Superior temporal gyrus (tissue), 1 donor: ENCODE measurements at regions not wholly inside any gene's neighbourhood (a gene's known extent, or its start where the extent isn't known, plus 50 kb on each side); places are given as distances from the start of the nearest gene placed in this dataset.
"Not testable (repeated sequence)": the region's sequence is repeated elsewhere in the genome, so short reads cannot be mapped to it uniquely, and the experiment has no call there.

ENCODE experiments used
- DNase-seq: peaks from one replicate; pipeline ENCODE4 v3.0.0-alpha.2; 2016; ENCODE audit errors: extremely low spot score

DNA sequence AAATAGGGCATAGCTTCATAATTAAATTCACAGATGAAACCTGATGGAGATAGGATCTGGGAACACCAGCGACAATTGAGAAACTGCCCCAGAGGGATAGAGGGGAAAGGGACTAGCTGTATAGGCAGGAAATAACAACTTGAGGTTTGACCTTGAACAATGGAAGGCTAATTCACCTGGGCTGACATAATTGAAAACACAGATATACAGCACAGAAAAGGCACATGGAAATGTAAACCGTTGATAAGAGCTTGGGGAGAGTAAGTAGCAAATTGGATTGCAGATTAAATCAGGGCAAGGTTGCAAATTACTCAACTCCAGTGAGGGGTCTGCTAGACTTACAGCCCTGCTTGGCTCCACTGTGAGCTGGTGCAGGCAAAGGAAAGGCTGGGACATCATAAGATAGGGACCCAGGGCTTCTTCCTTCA lies 246.7 kb downstream of the DLEU7 start:
- no peak for DNase-seq

GRCh38 chr13:50598338-50598737 lies 245.2 kb downstream of the DLEU7 start:
- no peak for DNase-seq

GRCh38 chr13:50599046-50599445 lies 244.4 kb downstream of the DLEU7 start:
- DNase-seq = no peak

GRCh38 chr13:50599927-50600326 lies 243.6 kb downstream of the DLEU7 start:
- no peak for DNase-seq

DNA sequence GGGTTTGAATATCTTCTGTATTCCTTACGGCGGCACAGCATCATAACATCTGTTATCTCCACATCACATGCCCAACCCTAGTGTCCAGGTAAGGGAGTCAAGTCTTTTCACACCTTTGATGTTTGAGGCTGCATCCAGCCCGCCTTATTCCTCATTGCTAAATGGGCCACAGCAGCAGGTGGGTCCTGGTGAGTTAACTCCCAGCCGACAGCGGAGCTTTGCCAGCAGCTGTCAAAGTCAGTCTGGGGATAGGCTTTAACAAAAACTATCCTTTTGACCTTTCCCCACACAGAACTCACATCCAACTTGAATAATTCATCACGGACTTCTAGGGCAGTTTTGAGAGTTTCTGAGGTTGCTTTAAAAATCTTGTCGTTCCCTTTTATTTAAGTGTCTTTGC lies 235.1 kb downstream of the DLEU7 start:
- DNase-seq = no peak

DNA sequence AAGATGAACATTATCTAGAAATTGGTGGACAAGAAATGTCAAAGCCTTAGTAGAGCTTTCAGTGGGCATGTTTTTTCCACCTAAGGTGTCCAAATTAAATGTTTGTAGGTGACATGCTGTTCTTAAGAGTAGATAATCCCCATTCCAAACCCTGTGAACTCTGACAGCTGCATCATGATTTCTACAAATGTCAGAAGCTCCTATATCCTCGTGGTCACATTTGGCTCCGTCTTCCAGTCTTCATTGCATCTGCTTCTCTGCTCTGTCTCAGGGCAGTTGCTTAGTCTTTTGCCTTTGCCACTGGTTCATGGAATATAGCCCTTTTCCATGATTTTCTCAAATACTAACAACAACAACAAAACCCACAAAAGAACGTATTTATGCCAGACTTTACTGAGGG lies 234.5 kb downstream of the DLEU7 start:
- no peak for DNase-seq

DNA sequence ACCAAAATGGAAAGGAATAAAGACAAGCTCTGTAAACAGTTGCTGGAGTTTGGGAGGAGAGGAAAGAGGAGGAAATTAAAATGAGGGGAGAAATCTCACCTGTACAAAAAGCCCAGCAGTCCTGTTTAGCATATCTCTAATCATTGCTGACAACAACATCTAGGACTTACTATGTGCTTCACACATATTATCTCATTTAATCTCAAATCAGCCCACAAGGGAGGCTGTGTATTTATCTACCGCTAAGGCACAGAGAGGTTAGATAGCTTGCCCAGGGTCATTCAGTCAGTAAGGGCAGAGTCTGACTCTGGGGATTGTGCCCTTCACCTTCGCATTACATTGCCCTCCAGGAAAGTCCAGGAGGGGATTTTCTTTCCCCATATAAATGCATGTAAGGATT lies 233.3 kb downstream of the DLEU7 start:
- DNase-seq = no peak

- no peak for DNase-seq
Observed at GRCh38 chr13:50611117-50611781, 232.2 kb downstream of the DLEU7 start.

DNA sequence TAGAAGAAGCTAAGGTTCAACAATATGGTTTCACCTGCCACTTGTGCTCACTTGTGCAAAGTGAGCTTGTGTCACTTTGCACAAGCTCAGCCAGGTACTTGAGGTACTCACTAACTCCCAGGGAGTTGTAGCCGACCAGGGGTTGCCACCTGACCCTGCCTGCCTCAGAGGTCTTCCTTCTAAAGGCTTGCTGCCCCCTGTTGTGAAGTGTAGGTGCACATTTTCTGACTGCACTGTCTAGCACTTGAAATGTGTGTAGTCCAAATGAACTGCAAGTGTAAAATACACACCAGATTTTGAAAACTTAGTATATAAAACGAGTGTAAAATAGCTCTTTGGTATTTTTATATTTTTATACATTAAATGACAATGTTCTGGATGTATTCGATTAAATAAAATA lies 230.8 kb downstream of the DLEU7 start:
- no peak for DNase-seq

DNA sequence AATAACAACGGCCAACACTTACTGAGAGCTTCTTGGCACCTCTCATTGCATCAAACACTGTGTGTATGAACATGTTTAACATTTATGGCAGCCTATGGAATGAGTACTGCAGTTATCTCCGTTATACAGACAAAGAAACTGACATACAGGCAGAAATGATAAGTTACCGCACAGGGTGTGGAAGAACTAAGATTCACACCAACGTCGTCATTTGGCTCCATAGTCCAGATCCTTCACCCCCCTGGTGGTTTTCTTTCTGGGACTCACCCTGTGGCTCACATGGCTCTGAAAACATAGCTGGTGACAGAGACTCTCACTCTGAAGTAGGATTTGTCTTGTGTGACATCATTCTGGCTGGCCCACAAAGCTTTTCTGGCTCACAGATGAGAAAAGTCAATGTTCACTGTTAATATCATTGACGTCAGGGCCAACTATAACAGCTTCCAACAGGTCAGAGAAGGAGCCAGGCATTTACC lies 230.1 kb downstream of the DLEU7 start:
- no peak for DNase-seq

DNA sequence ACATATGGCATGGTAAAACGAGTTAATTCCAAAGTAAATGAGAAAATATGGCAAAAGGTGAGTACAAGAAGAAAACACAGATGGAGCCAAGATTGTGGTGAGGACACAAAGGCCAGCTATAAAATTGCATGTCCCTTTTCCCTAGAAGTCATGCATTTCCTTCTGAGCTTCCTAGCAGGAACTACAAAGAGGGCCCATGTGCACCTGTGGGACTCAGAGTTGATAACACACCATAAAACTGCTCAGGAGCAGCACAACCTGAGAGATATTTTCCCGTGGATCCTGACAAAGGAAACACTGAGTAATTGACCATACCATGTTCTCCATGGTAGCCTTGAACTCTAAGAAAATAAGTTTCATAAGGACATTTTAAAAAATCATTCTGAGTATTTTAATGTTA lies 228.3 kb downstream of the DLEU7 start:
- DNase-seq = no peak

DNA sequence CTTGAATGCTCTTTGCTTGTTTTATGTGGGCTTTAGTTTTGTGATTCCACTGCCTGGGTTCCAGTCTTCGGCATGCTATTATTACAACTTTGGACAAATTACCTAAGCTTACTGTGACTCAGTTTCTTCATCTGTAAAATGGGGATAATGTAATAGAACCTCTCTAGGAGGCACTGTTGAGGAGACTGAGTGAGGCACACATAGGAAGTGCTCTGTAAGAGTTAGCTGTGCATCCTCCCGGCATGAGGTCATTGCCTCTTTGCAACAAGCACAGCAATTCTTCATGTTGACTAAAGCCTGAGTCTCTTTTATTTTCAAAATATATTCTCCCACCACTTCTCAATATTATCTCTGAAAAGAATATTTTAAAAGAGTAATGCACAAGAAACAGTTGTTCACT lies 227.4 kb downstream of the DLEU7 start:
- DNase-seq = no peak

DNA sequence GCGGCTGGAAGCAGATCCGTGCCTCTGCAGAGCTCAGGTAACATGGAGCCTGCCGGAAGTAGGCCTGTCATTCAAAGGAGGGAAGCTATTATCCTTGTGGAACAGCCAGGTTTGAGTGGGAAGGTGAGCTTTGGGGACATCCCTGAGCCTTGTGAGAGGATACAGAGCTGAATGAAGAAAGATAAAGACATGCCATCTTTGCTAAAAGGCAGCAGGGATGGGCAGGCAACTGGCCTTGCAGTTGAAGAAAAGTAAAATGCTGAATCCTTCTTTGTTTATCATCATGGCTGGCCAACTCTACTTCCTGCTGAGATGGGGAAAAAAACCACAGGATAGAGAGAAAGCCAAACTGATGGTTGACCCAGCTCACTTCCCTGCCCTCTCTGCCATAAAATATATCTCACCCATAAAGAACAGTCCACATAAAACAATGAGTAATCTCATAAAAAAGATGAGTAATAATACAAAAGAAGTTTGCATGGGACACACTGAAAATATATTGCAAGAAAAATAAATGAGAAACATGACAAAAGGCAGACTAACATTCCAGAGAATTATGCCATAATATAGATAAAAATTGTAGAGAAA lies 226.3 kb downstream of the DLEU7 start:
- DNase-seq = no peak

DNA sequence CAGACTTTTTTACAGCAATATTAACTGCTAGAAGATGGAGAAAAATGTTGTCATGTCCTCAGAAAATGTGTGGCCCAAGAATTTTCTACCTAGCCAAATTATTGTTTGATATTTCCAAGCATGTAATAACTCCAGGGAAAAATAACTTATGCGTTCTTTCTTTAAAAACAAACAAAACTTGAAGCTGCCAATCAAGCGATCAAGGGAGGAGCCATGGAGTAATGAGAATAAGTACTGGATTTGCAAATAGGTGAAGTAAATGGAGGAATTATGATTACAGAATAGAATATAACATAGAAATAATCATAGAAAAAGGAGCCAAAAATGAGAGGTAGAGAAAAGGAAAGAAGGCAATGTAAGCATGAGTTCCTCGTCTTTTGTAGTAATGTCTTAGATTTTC lies 225.3 kb downstream of the DLEU7 start:
- no peak for DNase-seq

DNA sequence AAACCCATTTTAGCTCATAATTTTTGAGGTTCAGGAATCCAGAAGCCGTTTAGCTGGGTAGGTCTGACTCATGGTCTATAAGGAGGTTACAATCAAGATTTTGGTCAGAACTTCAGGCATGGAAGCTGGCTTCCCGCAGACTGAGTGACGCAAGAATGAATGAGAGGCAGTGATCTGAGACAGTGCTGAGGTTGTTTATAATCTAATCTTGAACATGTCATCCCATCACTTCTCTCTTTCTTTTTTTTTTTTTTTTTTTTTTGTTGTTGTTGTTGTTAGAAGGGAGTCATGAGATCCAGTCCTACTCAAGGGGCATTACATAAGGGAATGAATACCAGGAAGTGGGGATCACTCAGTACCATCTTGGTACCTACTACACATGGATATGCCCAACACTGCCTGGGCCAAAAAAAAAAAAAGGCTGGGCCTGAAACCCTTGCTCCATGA lies 217.4 kb downstream of the DLEU7 start:
- DNase-seq = no peak

GRCh38 chr13:50627111-50627510 lies 216.4 kb downstream of the DLEU7 start:
- DNase-seq = no peak

- DNase-seq = not testable (repeated sequence)
Observed at GRCh38 chr13:50628512-50628911, 215.0 kb downstream of the DLEU7 start.

- no peak for DNase-seq
Observed at GRCh38 chr13:50629497-50629896, 214.0 kb downstream of the DLEU7 start.

DNA sequence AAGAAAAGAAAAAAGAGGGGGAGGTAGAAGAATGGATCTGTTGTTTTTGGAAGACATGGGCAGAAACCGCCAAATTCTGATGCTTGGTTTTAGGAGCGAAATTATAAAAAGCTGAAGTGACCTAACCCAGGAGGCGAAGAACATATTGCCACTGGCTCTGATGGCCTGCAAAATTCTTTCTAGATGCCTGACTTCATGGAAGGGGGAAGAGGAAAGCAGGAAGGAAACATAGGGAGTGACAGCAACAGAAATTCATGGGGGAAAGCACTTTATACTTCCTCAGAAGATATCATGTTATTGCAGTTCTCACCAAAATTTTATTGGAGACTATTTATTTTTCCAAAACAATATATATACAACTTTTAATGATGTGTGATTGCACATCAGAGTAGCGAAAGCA lies 213.5 kb downstream of the DLEU7 start:
- no peak for DNase-seq

DNA sequence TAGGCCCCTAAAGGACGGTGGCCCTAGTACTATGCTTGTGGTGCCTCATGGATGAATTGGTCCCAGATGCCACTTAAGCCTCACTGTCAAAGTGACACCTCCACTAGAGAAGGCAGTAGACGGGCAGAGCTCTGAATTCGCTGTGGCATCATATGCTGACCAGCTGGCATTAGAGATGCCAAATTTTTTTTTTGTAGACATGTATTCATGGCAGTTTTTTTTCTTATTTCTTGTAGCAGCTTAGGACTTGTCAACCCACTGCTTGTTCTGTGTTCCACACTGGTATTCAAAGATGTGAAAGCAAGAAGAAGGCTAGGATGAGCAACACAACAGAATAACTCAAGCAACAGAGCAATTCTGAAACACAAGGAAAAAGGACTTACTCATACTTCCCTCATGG lies 212.5 kb downstream of the DLEU7 start:
- DNase-seq = peak; percentile 18

GRCh38 chr13:50634339-50634738 lies 209.2 kb downstream of the DLEU7 start:
- DNase-seq = no peak

GRCh38 chr13:50635504-50635903 lies 208.0 kb downstream of the DLEU7 start:
- DNase-seq = peak; percentile 28

- DNase-seq = no peak
Observed at GRCh38 chr13:50636007-50636704, 207.3 kb downstream of the DLEU7 start.
